ENCODE measurements at regions not wholly inside any gene's neighbourhood (a gene's known extent, or its start where the extent isn't known, plus 50 kb on each side); places are given as distances from the start of the nearest gene placed in this dataset.

DNA sequence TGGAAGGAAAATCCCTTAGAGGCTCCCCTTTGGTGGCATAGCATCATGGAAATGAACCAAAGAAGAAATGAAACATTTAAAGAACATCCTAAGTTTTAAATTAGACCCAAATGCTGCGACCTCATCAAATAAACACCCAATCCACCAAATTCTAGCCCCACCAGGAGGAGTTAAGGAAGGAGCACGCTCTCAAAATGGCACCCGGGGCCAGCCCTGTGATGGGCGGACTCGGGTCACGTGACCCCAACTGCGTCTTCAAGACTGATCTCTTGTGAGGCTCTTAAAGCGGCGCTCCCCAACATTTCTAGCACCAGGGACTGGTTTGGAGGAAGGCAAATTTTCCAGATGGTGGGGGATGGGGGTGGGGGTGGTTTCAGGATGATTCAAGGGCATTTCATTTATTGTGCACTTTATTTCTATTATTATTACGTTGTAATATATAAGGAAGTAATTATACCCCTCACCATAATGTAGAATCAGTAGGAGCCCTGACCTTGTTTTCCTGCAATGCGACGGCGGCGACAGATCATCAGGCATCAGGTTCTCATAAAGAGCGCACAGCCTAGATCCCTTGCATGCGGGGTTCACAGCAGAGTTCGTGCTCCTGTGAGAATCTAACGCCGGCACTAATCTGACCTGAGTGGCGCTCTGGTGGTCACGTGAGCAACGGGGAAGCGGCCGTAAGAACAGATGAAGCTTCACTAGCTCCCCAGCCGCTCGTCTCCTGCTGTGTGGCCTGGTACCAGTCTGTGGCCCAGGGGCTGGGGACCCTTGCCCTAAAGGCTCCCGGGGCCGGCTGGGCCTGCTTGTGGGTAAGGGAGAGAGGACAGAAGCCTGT lies 55.3 kb upstream of the SLC22A11 start:
- H3K4me1 ChIP-seq (replicated peaks in 1 of 2; ENCODE audit: control insufficient read depth in 2 of 2, insufficient read depth in 2 of 2, low read length in 2 of 2), result peaks cover 12 to 23% of the 10 kb centered on the region in 2 experiments
- no peak for FAIRE-seq
- no peaks in the 10 kb centered on the region for H4K20me1 ChIP-seq (replicated peaks; ENCODE audit: control insufficient read depth, insufficient read depth, low read length)
- POLR2A ChIA-PET, result interaction anchor here (0.7 to 1.0 kb wide), 2 partner anchors 9 kb away, joined by 3 read pairs; no protein-coding TSS in a partner anchor
- in situ Hi-C loops (cut with MboI), result no loop called here
- peak overlapping the region; percentile 54 for H3K4me2 ChIP-seq (ENCODE audit: insufficient read depth, low read length)
- H3K9me1 ChIP-seq (ENCODE audit: control insufficient read depth, insufficient read depth, low read length), result no peaks in the 10 kb centered on the region
- peak; percentile 93 for ATAC-seq
- TSS peak; percentile 56 for BruUV-seq (replicated peaks)
- peaks cover 0 to 9% of the 10 kb centered on the region in 2 experiments; a peak in 3 of 5 replicates for H3K27me3 ChIP-seq (ENCODE audit: control insufficient read depth in 2 of 2, insufficient read depth in 2 of 2, low read length in 2 of 2)
- no peaks in the 10 kb centered on the region for H3K36me3 ChIP-seq (ENCODE audit: control insufficient read depth, insufficient read depth, low read length)
- 0 out of 2 replicates have a peak overlapping the region, but pooled peaks have one; percentile 5 for H3K4me3 ChIP-seq
- CTCF ChIA-PET (ENCODE audit: low intra/inter-chr PET ratio), result no interaction called here
- WGBS (ENCODE audit: insufficient coverage, low coverage, missing lambda C conversion rate), result 40% methylated on average over 26 of the region's 28 CpGs
- peak overlapping the region; percentile 68 for H3K27ac ChIP-seq (ENCODE audit: extremely low read depth, low read depth, low read length)
- H3K79me2 ChIP-seq (ENCODE audit: control insufficient read depth, insufficient read depth, low read length), result peaks cover 6% of the 10 kb centered on the region; the same call in 2 of the 3 replicates
- peak overlapping the region in 1 of 2 experiments; percentile 57; a peak in 3 of 4 replicates for H3K9ac ChIP-seq (ENCODE audit: insufficient read depth in 1 of 2, low read depth in 2 of 2, low read length in 2 of 2)
- peak; percentile 77 to 86 (median 80) for DNase-seq (ENCODE audit: extremely low read depth in 1 of 4, low spot score in 3 of 4)
- peaks cover 4% of the 10 kb centered on the region; the same call in 1 of the 2 replicates for H3K9me3 ChIP-seq (replicated peaks; ENCODE audit: control insufficient read depth, insufficient read depth, low read depth, low read length)
- intact Hi-C loops (cut with micrococcal nuclease), result no loop called here
- H2AFZ ChIP-seq (ENCODE audit: low read depth, low read length), result peak overlapping the region; percentile 91
- TF ChIP-seq, protein P1, sequence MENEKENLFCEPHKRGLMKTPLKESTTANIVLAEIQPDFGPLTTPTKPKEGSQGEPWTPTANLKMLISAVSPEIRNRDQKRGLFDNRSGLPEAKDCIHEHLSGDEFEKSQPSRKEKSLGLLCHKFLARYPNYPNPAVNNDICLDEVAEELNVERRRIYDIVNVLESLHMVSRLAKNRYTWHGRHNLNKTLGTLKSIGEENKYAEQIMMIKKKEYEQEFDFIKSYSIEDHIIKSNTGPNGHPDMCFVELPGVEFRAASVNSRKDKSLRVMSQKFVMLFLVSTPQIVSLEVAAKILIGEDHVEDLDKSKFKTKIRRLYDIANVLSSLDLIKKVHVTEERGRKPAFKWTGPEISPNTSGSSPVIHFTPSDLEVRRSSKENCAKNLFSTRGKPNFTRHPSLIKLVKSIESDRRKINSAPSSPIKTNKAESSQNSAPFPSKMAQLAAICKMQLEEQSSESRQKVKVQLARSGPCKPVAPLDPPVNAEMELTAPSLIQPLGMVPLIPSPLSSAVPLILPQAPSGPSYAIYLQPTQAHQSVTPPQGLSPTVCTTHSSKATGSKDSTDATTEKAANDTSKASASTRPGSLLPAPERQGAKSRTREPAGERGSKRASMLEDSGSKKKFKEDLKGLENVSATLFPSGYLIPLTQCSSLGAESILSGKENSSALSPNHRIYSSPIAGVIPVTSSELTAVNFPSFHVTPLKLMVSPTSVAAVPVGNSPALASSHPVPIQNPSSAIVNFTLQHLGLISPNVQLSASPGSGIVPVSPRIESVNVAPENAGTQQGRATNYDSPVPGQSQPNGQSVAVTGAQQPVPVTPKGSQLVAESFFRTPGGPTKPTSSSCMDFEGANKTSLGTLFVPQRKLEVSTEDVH (IDR thresholded peaks at IDR 0.05; ENCODE audit: low read depth, partially characterized antibody), result no peak
- TF ChIP-seq ZNF584 (CRISPR knock-in tag; IDR thresholded peaks at IDR 0.05; ENCODE audit: low read depth) (no peak), U2AF1 (optimal IDR thresholded peaks at IDR 0.05; ENCODE audit: low read depth, low read length) (no peak), ZFPM2 (CRISPR knock-in tag; IDR thresholded peaks at IDR 0.05) (no peak), ZSCAN29 (IDR thresholded peaks at IDR 0.05) (no peak), ATF7 (IDR thresholded peaks at IDR 0.05) (no peak), SREBF2 (CRISPR knock-in tag; IDR thresholded peaks at IDR 0.05) (no peak), KLF13 (tag; IDR thresholded peaks at IDR 0.05; ENCODE audit: borderline replicate concordance, low read depth) (no peak), SMAD2 (IDR thresholded peaks at IDR 0.05; ENCODE audit: low read depth, low read length) (no peak), ZBTB8A (IDR thresholded peaks at IDR 0.05; ENCODE audit: partially characterized antibody) (no peak), ZNF316 (IDR thresholded peaks at IDR 0.05) (no peak), EZH2 (IDR thresholded peaks at IDR 0.05; ENCODE audit: borderline replicate concordance, low read depth, low read length) (no peak)
- TF ChIP-seq, protein P2, sequence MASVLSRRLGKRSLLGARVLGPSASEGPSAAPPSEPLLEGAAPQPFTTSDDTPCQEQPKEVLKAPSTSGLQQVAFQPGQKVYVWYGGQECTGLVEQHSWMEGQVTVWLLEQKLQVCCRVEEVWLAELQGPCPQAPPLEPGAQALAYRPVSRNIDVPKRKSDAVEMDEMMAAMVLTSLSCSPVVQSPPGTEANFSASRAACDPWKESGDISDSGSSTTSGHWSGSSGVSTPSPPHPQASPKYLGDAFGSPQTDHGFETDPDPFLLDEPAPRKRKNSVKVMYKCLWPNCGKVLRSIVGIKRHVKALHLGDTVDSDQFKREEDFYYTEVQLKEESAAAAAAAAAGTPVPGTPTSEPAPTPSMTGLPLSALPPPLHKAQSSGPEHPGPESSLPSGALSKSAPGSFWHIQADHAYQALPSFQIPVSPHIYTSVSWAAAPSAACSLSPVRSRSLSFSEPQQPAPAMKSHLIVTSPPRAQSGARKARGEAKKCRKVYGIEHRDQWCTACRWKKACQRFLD (CRISPR knock-in tag; IDR thresholded peaks at IDR 0.05), result peak; percentile 55; the same call in 1 of the 2 replicates
- TF ChIP-seq, protein P3, sequence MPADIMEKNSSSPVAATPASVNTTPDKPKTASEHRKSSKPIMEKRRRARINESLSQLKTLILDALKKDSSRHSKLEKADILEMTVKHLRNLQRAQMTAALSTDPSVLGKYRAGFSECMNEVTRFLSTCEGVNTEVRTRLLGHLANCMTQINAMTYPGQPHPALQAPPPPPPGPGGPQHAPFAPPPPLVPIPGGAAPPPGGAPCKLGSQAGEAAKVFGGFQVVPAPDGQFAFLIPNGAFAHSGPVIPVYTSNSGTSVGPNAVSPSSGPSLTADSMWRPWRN (IDR thresholded peaks at IDR 0.05; ENCODE audit: low read depth), result no peak
- TF ChIP-seq, protein P4, sequence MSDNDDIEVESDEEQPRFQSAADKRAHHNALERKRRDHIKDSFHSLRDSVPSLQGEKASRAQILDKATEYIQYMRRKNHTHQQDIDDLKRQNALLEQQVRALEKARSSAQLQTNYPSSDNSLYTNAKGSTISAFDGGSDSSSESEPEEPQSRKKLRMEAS (CRISPR knock-in tag; IDR thresholded peaks at IDR 0.05), result peak; percentile 86

Measured in K562 (cell line).